ENCODE measurements at regions not wholly inside any gene's neighbourhood (a gene's known extent, or its start where the extent isn't known, plus 50 kb on each side); places are given as distances from the start of the nearest gene placed in this dataset.
"Not testable (repeated sequence)": the region's sequence is repeated elsewhere in the genome, so short reads cannot be mapped to it uniquely, and the experiment has no call there.

DNA sequence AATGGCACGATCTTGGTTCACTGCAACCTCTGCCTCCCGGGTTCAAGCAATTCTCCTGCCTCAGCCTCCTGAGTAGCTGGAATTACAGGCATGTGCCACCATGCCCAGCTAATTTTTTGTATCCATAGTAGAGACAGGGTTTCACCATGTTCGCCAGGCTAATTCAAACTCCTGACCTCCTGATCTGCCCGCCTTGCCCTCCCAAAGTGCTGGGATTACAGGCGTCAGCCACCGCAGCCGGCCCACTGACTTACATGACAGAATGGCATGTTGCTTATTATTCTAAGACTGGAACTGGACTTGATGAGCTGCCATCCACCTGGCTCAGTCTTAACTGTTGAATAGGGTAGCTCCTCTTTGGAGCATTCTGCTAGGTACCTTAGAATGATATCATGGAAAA, 363.6 kb upstream of the CCNH start:
- TF ChIP-seq, protein P1, sequence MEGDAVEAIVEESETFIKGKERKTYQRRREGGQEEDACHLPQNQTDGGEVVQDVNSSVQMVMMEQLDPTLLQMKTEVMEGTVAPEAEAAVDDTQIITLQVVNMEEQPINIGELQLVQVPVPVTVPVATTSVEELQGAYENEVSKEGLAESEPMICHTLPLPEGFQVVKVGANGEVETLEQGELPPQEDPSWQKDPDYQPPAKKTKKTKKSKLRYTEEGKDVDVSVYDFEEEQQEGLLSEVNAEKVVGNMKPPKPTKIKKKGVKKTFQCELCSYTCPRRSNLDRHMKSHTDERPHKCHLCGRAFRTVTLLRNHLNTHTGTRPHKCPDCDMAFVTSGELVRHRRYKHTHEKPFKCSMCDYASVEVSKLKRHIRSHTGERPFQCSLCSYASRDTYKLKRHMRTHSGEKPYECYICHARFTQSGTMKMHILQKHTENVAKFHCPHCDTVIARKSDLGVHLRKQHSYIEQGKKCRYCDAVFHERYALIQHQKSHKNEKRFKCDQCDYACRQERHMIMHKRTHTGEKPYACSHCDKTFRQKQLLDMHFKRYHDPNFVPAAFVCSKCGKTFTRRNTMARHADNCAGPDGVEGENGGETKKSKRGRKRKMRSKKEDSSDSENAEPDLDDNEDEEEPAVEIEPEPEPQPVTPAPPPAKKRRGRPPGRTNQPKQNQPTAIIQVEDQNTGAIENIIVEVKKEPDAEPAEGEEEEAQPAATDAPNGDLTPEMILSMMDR (IDR thresholded peaks at IDR 0.05): not testable (repeated sequence)
- TF ChIP-seq EZH2 (IDR thresholded peaks at IDR 0.05; ENCODE audit: borderline replicate concordance, insufficient read depth, low read depth, low read length, poor library complexity, severe bottlenecking): not testable (repeated sequence)

All from B cell (primary cell).